ENCODE measurements at regions not wholly inside any gene's neighbourhood (a gene's known extent, or its start where the extent isn't known, plus 50 kb on each side); places are given as distances from the start of the nearest gene placed in this dataset.
"Not testable (repeated sequence)": the region's sequence is repeated elsewhere in the genome, so short reads cannot be mapped to it uniquely, and the experiment has no call there.

- BruUV-seq (replicated peaks) = no TSS peak
- TF ChIP-seq CTCF (IDR thresholded peaks at IDR 0.05; ENCODE audit: unreplicated experiment) = no peak
- CTCF ChIA-PET = interaction anchor here (0.5 kb wide), 1 partner anchor 23 kb away, joined by 3 read pairs; no protein-coding TSS in a partner anchor
- Mint-ChIP-seq H3K27me3 (ENCODE audit: insufficient read depth, unreplicated experiment) (peaks cover 41% of the 10 kb centered on the region), H3K36me3 (ENCODE audit: insufficient read depth, unreplicated experiment) (no peaks in the 10 kb centered on the region), H3K4me3 (ENCODE audit: unreplicated experiment) (no peak overlapping the region), H3K9me3 (ENCODE audit: unreplicated experiment) (no peaks in the 10 kb centered on the region), H3K4me1 (ENCODE audit: insufficient read depth, unreplicated experiment) (no peaks in the 10 kb centered on the region), H3K27ac (ENCODE audit: low read depth, unreplicated experiment) (no peak overlapping the region)
- no peak for DNase-seq (ENCODE audit: unreplicated experiment)
- intact Hi-C loops (cut with micrococcal nuclease) = no loop called here
- POLR2A ChIA-PET = no interaction called here
Observed at GRCh38 chr21:35982717-35983116, 77.6 kb downstream of the SETD4 start.

- no peak for DNase-seq (ENCODE audit: unreplicated experiment)
- TF ChIP-seq CTCF (IDR thresholded peaks at IDR 0.05; ENCODE audit: unreplicated experiment) = no peak
- H3K9me3 Mint-ChIP-seq (ENCODE audit: unreplicated experiment) = no peaks in the 10 kb centered on the region
- H3K4me1 Mint-ChIP-seq (ENCODE audit: insufficient read depth, unreplicated experiment) = no peaks in the 10 kb centered on the region
- no TSS peak for BruUV-seq (replicated peaks)
- no peak overlapping the region for H3K27ac Mint-ChIP-seq (ENCODE audit: low read depth, unreplicated experiment)
- CTCF ChIA-PET = no interaction called here
- H3K36me3 Mint-ChIP-seq (ENCODE audit: insufficient read depth, unreplicated experiment) = no peaks in the 10 kb centered on the region
- POLR2A ChIA-PET = no interaction called here
- peaks cover 41% of the 10 kb centered on the region for H3K27me3 Mint-ChIP-seq (ENCODE audit: insufficient read depth, unreplicated experiment)
- H3K4me3 Mint-ChIP-seq (ENCODE audit: unreplicated experiment) = no peak overlapping the region
- intact Hi-C loops (cut with micrococcal nuclease) = no loop called here
Observed at GRCh38 chr21:35981514-35982070, 78.7 kb downstream of the SETD4 start.

- no peak for TF ChIP-seq CTCF (IDR thresholded peaks at IDR 0.05; ENCODE audit: unreplicated experiment)
- Mint-ChIP-seq H3K27ac (ENCODE audit: low read depth, unreplicated experiment) (no peak overlapping the region), H3K4me1 (ENCODE audit: insufficient read depth, unreplicated experiment) (no peaks in the 10 kb centered on the region), H3K9me3 (ENCODE audit: unreplicated experiment) (no peaks in the 10 kb centered on the region), H3K27me3 (ENCODE audit: insufficient read depth, unreplicated experiment) (peaks cover 41% of the 10 kb centered on the region), H3K36me3 (ENCODE audit: insufficient read depth, unreplicated experiment) (no peaks in the 10 kb centered on the region), H3K4me3 (ENCODE audit: unreplicated experiment) (no peak overlapping the region)
- intact Hi-C loops (cut with micrococcal nuclease) = no loop called here
- POLR2A ChIA-PET = no interaction called here
- CTCF ChIA-PET = interaction anchor here (1.2 kb wide), 1 partner anchor 41 kb away, joined by 3 read pairs; no protein-coding TSS in a partner anchor
- BruUV-seq (replicated peaks) = no TSS peak
- no peak for DNase-seq (ENCODE audit: unreplicated experiment)
Observed at GRCh38 chr21:35980821-35981220, 79.5 kb downstream of the SETD4 start.

- H3K4me3 Mint-ChIP-seq (ENCODE audit: unreplicated experiment); BruUV-seq (replicated peaks); H3K4me1 Mint-ChIP-seq (ENCODE audit: insufficient read depth, unreplicated experiment); CTCF ChIA-PET; H3K9me3 Mint-ChIP-seq (ENCODE audit: unreplicated experiment); intact Hi-C loops (cut with micrococcal nuclease); H3K27ac Mint-ChIP-seq (ENCODE audit: low read depth, unreplicated experiment); POLR2A ChIA-PET; DNase-seq (ENCODE audit: unreplicated experiment); H3K36me3 Mint-ChIP-seq (ENCODE audit: insufficient read depth, unreplicated experiment): not testable (repeated sequence)
- peaks cover 21% of the 10 kb centered on the region for H3K27me3 Mint-ChIP-seq (ENCODE audit: insufficient read depth, unreplicated experiment)
Observed at GRCh38 chr21:35977860-35978259, 82.5 kb downstream of the SETD4 start.

- no TSS peak for BruUV-seq (replicated peaks)
- DNase-seq (ENCODE audit: unreplicated experiment) = no peak
- Mint-ChIP-seq H3K27me3 (ENCODE audit: insufficient read depth, unreplicated experiment) (peaks cover 20% of the 10 kb centered on the region), H3K4me1 (ENCODE audit: insufficient read depth, unreplicated experiment) (no peaks in the 10 kb centered on the region), H3K36me3 (ENCODE audit: insufficient read depth, unreplicated experiment) (no peaks in the 10 kb centered on the region), H3K27ac (ENCODE audit: low read depth, unreplicated experiment) (no peak overlapping the region), H3K4me3 (ENCODE audit: unreplicated experiment) (no peak overlapping the region), H3K9me3 (ENCODE audit: unreplicated experiment) (no peaks in the 10 kb centered on the region)
- CTCF ChIA-PET = interaction anchor here (0.6 to 0.8 kb wide), 2 partner anchors 27 to 1087 kb away, joined by 3 read pairs; no protein-coding TSS in a partner anchor
- no peak for TF ChIP-seq CTCF (IDR thresholded peaks at IDR 0.05; ENCODE audit: unreplicated experiment)
- intact Hi-C loops (cut with micrococcal nuclease) = no loop called here
- POLR2A ChIA-PET = no interaction called here
Observed at GRCh38 chr21:35976929-35977328, 83.4 kb downstream of the SETD4 start.

Measured in MCF 10A (cell line).